ENCODE measurements at regions not wholly inside any gene's neighbourhood (a gene's known extent, or its start where the extent isn't known, plus 50 kb on each side); places are given as distances from the start of the nearest gene placed in this dataset.

DNA sequence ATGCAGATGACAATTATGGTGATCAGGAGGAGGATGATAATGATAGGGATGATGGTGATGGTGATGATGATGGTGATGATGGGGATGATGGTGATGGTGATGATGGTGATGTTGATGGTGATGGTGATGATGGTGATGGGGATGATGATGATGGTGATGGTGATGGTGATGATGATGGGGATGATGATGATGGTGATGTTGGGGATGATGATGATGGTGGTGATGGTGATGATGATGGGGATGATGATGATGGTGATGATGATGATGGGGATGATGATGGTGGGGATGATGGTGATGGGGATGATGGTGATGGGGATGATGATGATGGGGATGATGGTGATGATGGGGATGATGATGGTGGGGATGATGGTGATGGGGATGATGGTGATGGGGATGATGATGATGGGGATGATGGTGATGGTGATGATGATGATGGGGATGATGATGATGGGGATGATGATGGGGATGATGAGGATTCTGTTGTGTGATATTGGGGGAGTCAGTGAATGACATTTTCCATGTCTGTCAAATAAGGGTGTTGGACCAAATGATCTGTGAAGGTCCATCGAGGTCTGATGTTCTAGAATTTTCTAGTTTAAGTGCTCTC lies 65.6 kb upstream of the RPL11 start:
- Histone ChIP-seq H3K36me3 (ENCODE audit: insufficient read depth, low read length) (no peaks in the 10 kb centered on the region), H3K9ac (ENCODE audit: low read depth, low read length) (no peak overlapping the region), H3K4me3 (ENCODE audit: low read length) (no peak overlapping the region), H3K27ac (ENCODE audit: low read depth, low read length) (no peak overlapping the region), H3K27me3 (ENCODE audit: insufficient read depth, low read length) (no peaks in the 10 kb centered on the region; the same call in 1 of the 2 replicates), H3K9me3 (ENCODE audit: insufficient read depth, low read depth, low read length) (no peaks in the 10 kb centered on the region), H3K4me1 (ENCODE audit: insufficient read depth, low read length) (no peaks in the 10 kb centered on the region)
- 100% methylated on average over 1 of the region's 1 CpG for WGBS

DNA sequence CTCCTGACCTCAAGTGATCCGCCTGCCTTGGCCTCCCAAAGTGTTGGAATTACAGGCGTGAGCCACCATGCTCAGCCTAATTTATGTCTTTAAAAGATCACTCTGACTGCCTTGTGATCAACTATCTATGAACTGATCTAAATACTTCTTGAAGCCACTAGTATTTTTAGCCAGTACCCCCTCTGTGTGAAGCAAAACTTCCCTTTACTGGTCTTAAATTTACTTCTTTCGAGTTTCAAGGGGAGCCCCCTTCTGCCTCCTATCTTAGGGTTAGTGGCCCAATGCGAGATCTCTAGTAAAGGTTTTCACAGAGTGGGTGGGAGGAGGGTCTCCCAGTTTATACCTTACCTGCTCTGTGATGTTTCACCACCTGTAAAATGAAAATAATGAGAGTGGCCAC lies 66.1 kb upstream of the RPL11 start:
- WGBS, result 90% methylated on average over 4 of the region's 4 CpGs
- H3K27ac ChIP-seq (ENCODE audit: low read depth, low read length), result no peak overlapping the region
- H3K36me3 ChIP-seq (ENCODE audit: insufficient read depth, low read length), result no peaks in the 10 kb centered on the region
- H3K4me1 ChIP-seq (ENCODE audit: insufficient read depth, low read length), result no peaks in the 10 kb centered on the region
- H3K9ac ChIP-seq (ENCODE audit: low read depth, low read length), result no peak overlapping the region
- no peak overlapping the region for H3K4me3 ChIP-seq (ENCODE audit: low read length)
- H3K27me3 ChIP-seq (ENCODE audit: insufficient read depth, low read length), result peaks cover 5% of the 10 kb centered on the region
- no peaks in the 10 kb centered on the region for H3K9me3 ChIP-seq (ENCODE audit: insufficient read depth, low read depth, low read length)

DNA sequence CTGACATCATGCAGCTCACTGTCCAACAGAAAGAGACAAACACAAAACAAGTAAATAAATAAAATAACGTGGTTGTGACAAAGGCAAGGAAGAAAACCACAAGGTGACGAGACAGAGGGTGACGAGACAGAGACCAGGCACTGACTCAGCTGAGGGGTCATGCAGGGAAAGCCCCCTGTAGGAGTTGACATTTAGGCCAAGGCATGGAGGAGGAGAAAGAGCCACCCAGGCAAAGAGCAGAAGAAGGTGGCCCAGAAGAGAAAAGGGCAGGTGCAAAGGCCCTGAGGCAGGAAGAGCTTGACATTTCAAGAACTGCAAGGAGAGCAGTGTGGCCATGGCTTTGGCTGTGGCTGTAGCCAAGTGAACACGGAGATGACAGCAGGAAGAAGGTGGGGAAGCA lies 65.1 kb upstream of the ID3 start:
- Histone ChIP-seq H3K27ac (ENCODE audit: low read depth, low read length) (no peak overlapping the region), H3K4me1 (ENCODE audit: insufficient read depth, low read length) (peaks cover 7% of the 10 kb centered on the region)

GRCh38 chr1:23622284-23622683 lies 63.0 kb upstream of the ID3 start:
- H3K9ac ChIP-seq (ENCODE audit: low read depth, low read length), result no peak overlapping the region
- H3K36me3 ChIP-seq (ENCODE audit: insufficient read depth, low read length), result no peaks in the 10 kb centered on the region
- H3K4me3 ChIP-seq (ENCODE audit: low read length), result no peak overlapping the region
- WGBS, result 90% methylated on average over 4 of the region's 4 CpGs
- no peaks in the 10 kb centered on the region for H3K9me3 ChIP-seq (ENCODE audit: insufficient read depth, low read depth, low read length)
- no peak overlapping the region for H3K27ac ChIP-seq (ENCODE audit: low read depth, low read length)
- H3K27me3 ChIP-seq (ENCODE audit: insufficient read depth, low read length), result peaks cover 27% of the 10 kb centered on the region
- H3K4me1 ChIP-seq (ENCODE audit: insufficient read depth, low read length), result peaks cover 7% of the 10 kb centered on the region

More for the DNA sequence above, 65.1 kb upstream of the ID3 start:
- peaks cover 15% of the 10 kb centered on the region for H3K27me3 ChIP-seq (ENCODE audit: insufficient read depth, low read length)
- no peaks in the 10 kb centered on the region for H3K9me3 ChIP-seq (ENCODE audit: insufficient read depth, low read depth, low read length)
- 91% methylated on average over 4 of the region's 4 CpGs for WGBS
- no peak overlapping the region for H3K4me3 ChIP-seq (ENCODE audit: low read length)
- no peak overlapping the region for H3K9ac ChIP-seq (ENCODE audit: low read depth, low read length)
- H3K36me3 ChIP-seq (ENCODE audit: insufficient read depth, low read length), result no peaks in the 10 kb centered on the region

DNA sequence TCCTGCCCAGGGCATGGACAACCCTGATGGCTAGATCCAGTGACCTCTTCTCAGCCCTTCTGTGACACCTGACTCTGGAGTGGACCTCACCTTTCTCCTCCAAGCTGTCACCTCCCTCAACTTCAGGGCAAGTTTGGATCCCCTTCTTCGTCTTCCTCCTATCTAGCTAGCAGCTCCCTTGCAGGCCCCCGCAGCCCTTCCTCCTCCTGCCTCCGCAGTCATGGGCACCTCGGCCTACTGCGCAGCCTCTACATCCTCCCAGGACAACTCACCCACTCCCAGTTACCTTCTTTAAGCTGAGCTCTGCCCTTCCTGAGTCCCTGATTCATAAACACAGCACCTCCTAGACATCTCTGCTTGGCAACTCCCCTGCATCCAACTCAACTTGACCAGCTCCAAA lies 61.3 kb upstream of the ID3 start:
- peaks cover 7% of the 10 kb centered on the region for H3K4me1 ChIP-seq (ENCODE audit: insufficient read depth, low read length)

GRCh38 chr1:23619299-23620188 lies 60.2 kb upstream of the ID3 start:
- peak overlapping the region; percentile 31; the same call in 1 of the 2 replicates for H3K9ac ChIP-seq (ENCODE audit: low read depth, low read length)
- H3K4me3 ChIP-seq (ENCODE audit: low read length), result peak overlapping the region; percentile 49
- 11% methylated on average over 58 of the region's 58 CpGs for WGBS

More for the DNA sequence above, 61.3 kb upstream of the ID3 start:
- Histone ChIP-seq H3K27me3 (ENCODE audit: insufficient read depth, low read length) (peaks cover 27% of the 10 kb centered on the region), H3K4me3 (ENCODE audit: low read length) (no peak overlapping the region), H3K36me3 (ENCODE audit: insufficient read depth, low read length) (no peaks in the 10 kb centered on the region), H3K27ac (ENCODE audit: low read depth, low read length) (no peak overlapping the region), H3K9me3 (ENCODE audit: insufficient read depth, low read depth, low read length) (no peaks in the 10 kb centered on the region), H3K9ac (ENCODE audit: low read depth, low read length) (no peak overlapping the region)
- WGBS, result 93% methylated on average over 5 of the region's 5 CpGs

DNA sequence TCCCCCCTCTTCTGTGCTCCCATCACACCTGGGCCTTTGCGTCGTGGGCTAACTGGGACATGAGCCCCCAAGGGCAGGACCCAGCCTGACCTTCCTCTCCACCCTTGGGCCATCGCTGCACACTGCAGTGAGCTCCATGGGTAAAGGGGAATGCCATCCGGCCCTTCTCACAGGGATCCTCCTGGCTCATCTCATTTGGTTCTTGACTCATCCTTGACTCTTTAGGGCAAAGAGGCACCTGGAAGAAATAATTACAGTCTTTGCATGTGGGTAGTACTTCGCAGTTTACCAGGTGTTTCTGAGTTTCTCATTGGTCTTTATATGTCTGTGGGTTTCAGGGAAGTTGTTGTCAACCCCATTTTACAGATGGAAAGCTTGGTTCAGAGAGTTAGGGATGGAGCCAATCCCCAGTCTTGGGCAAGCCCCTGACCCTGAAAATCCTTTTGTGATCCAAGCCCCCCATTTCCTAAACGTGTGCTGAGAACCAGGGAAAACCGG lies 59.3 kb upstream of the ID3 start:
- H3K9me3 ChIP-seq (ENCODE audit: insufficient read depth, low read depth, low read length), result no peaks in the 10 kb centered on the region
- no peaks in the 10 kb centered on the region for H3K36me3 ChIP-seq (ENCODE audit: insufficient read depth, low read length)
- H3K4me3 ChIP-seq (ENCODE audit: low read length), result no peak overlapping the region
- no peak overlapping the region for H3K9ac ChIP-seq (ENCODE audit: low read depth, low read length)
- WGBS, result 85% methylated on average over 7 of the region's 7 CpGs
- H3K4me1 ChIP-seq (ENCODE audit: insufficient read depth, low read length), result peaks cover 7% of the 10 kb centered on the region
- peaks cover 27% of the 10 kb centered on the region for H3K27me3 ChIP-seq (ENCODE audit: insufficient read depth, low read length)
- H3K27ac ChIP-seq (ENCODE audit: low read depth, low read length), result no peak overlapping the region

More at GRCh38 chr1:23619299-23620188, 60.2 kb upstream of the ID3 start:
- Histone ChIP-seq H3K4me1 (ENCODE audit: insufficient read depth, low read length) (peaks cover 7% of the 10 kb centered on the region), H3K27ac (ENCODE audit: low read depth, low read length) (no peak overlapping the region), H3K36me3 (ENCODE audit: insufficient read depth, low read length) (no peaks in the 10 kb centered on the region), H3K27me3 (ENCODE audit: insufficient read depth, low read length) (peaks cover 27% of the 10 kb centered on the region), H3K9me3 (ENCODE audit: insufficient read depth, low read depth, low read length) (no peaks in the 10 kb centered on the region)

DNA sequence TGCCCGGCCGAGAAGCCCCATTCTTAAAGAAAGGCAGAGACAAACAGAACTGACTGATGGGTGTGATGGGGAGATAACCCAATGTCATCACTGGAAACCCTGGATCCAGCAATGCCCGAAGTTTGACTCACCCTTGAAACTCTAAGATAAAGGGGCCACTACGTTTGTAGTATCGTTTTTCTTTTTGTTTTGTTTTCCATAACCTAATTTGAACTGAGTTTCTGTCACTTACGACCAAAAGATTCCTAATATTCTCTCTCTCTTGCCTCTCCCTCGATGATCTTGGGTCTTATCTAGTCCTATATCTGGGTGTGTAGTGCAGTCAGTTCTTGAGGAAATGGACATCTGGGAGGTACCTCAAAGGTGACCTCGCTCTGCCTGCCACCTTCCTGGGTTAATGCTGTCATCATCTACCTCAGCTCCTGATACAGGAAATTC lies 57.8 kb upstream of the ID3 start:
- no peak overlapping the region for H3K27ac ChIP-seq (ENCODE audit: low read depth, low read length)
- no peak overlapping the region for H3K9ac ChIP-seq (ENCODE audit: low read depth, low read length)
- WGBS, result 95% methylated on average over 7 of the region's 8 CpGs
- H3K4me3 ChIP-seq (ENCODE audit: low read length), result no peak overlapping the region
- peaks cover 15% of the 10 kb centered on the region for H3K4me1 ChIP-seq (ENCODE audit: insufficient read depth, low read length)
- H3K36me3 ChIP-seq (ENCODE audit: insufficient read depth, low read length), result no peaks in the 10 kb centered on the region
- H3K9me3 ChIP-seq (ENCODE audit: insufficient read depth, low read depth, low read length), result no peaks in the 10 kb centered on the region
- H3K27me3 ChIP-seq (ENCODE audit: insufficient read depth, low read length), result peaks cover 27% of the 10 kb centered on the region

DNA sequence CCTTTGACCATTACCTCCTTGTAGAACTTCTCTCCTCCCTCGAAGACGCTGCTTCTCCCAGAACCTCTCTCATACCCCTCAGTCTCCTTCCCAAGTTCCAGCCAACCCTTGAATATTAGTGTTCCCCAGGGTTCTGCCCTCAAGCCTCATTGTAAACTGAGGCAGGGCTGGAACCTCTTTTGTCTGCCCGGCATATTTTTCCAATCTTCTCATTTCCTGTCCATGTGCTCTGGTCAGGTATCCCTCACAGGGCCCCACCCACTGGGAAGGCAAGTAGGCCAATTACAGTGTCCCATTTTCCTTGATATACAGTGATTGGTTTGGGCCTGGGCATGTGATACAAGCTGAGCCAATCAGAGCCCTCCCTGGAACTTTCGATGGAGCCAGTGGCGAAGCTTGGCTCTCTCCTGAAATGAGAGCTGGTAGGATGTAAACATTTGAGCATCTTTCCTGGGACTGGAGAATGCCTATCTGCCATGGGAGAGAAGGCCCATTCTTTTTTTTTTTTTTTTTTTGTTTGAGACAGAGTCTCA lies 57.1 kb upstream of the ID3 start:
- H3K9ac ChIP-seq (ENCODE audit: low read depth, low read length), result no peak overlapping the region
- H3K27me3 ChIP-seq (ENCODE audit: insufficient read depth, low read length), result peaks cover 27% of the 10 kb centered on the region
- WGBS, result 99% methylated on average over 5 of the region's 5 CpGs
- peaks cover 18% of the 10 kb centered on the region for H3K4me1 ChIP-seq (ENCODE audit: insufficient read depth, low read length)
- no peak overlapping the region for H3K27ac ChIP-seq (ENCODE audit: low read depth, low read length)
- no peaks in the 10 kb centered on the region for H3K9me3 ChIP-seq (ENCODE audit: insufficient read depth, low read depth, low read length)
- no peaks in the 10 kb centered on the region for H3K36me3 ChIP-seq (ENCODE audit: insufficient read depth, low read length)
- H3K4me3 ChIP-seq (ENCODE audit: low read length), result no peak overlapping the region

DNA sequence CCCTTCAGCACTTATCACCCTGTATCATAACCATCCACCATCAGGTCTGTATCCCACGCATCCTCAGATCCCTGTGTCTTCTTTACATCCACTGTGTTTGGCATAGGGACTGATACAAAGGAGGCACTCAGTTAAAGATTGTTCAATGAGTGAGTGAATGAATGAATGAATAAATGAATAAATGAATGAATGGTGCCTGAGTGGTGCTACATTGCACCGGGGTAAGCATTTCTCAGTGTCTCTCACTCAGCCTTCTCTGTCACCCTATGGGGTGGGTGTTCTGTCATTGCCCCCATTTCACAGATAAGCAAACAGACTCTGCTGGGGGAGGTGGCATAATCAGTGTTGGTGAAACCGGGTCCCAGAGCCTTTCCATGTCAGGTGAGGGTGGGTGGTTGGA lies 56.6 kb upstream of the ID3 start:
- Histone ChIP-seq H3K4me1 (ENCODE audit: insufficient read depth, low read length) (peaks cover 18% of the 10 kb centered on the region), H3K27me3 (ENCODE audit: insufficient read depth, low read length) (peaks cover 25% of the 10 kb centered on the region), H3K27ac (ENCODE audit: low read depth, low read length) (no peak overlapping the region), H3K9me3 (ENCODE audit: insufficient read depth, low read depth, low read length) (no peaks in the 10 kb centered on the region), H3K9ac (ENCODE audit: low read depth, low read length) (no peak overlapping the region), H3K4me3 (ENCODE audit: low read length) (no peak overlapping the region), H3K36me3 (ENCODE audit: insufficient read depth, low read length) (no peaks in the 10 kb centered on the region)
- WGBS, result 97% methylated on average over 3 of the region's 3 CpGs

DNA sequence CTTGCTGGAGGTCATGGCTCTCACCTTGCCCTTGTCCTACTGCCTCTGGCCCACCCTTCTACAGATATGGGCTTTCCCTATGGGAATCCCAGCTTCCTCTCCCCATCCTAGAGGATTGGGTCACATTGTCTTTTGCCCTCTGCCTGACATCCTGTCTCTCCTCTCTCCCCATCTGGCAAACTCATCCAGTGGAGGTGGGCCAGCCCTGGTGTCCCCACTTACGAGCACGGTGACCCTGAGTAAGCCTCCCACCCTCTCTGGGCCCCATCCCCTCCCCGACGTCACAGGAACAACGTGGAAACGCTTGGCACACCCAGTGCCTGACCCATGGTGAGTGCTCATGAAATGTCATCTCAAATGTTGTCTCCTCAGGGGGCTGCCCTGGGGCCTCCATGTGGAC lies 56.1 kb upstream of the ID3 start:
- no peak overlapping the region for H3K27ac ChIP-seq (ENCODE audit: low read depth, low read length)
- H3K4me1 ChIP-seq (ENCODE audit: insufficient read depth, low read length), result peaks cover 18% of the 10 kb centered on the region
- H3K4me3 ChIP-seq (ENCODE audit: low read length), result no peak overlapping the region
- H3K9me3 ChIP-seq (ENCODE audit: insufficient read depth, low read depth, low read length), result no peaks in the 10 kb centered on the region
- no peak overlapping the region for H3K9ac ChIP-seq (ENCODE audit: low read depth, low read length)
- WGBS, result 88% methylated on average over 6 of the region's 6 CpGs
- H3K27me3 ChIP-seq (ENCODE audit: insufficient read depth, low read length), result peaks cover 21% of the 10 kb centered on the region
- no peaks in the 10 kb centered on the region for H3K36me3 ChIP-seq (ENCODE audit: insufficient read depth, low read length)
